GM18907 (cell line): ENCODE measurements at regions not wholly inside any gene's neighbourhood (a gene's known extent, or its start where the extent isn't known, plus 50 kb on each side); places are given as distances from the start of the nearest gene placed in this dataset.
"Not testable (repeated sequence)": the region's sequence is repeated elsewhere in the genome, so short reads cannot be mapped to it uniquely, and the experiment has no call there.

Experiments used
- ATAC-seq: cut with Tn5 transposase; IDR thresholded peaks from one replicate; pipeline ENCODE4 v1.9.1; 2021; ENCODE audit warnings: mild to moderate bottlenecking, moderate library complexity; ENCODE audit not compliant: unreplicated experiment

- ATAC-seq: no peak
These were observed 218.0 kb downstream of the C16orf95 start for GRCh38 chr16:87098976-87099720.

GRCh38 chr16:87100306-87101058, 216.7 kb downstream of the C16orf95 start:
- no peak for ATAC-seq

DNA sequence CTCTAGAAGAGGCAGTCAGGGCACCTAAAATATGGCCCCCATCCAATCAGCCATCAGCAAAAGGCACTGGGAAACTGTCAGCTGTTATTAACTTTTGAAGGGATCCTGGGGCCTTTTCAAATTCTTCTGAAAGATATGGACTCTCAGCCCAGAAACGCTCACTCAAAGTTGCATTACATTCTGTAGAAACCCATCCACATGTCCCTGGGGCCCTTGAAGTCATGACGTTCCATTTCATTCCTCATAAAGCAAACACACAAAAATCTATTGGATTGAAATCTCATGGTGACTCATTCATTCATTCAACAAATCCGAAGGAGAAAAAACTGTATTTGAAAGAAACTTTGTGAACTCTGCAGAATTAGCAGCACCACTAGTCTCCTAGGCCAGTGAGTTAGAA, 215.3 kb downstream of the C16orf95 start:
- no peak for ATAC-seq

GRCh38 chr16:87107201-87107600, 210.0 kb downstream of the C16orf95 start:
- ATAC-seq: no peak

DNA sequence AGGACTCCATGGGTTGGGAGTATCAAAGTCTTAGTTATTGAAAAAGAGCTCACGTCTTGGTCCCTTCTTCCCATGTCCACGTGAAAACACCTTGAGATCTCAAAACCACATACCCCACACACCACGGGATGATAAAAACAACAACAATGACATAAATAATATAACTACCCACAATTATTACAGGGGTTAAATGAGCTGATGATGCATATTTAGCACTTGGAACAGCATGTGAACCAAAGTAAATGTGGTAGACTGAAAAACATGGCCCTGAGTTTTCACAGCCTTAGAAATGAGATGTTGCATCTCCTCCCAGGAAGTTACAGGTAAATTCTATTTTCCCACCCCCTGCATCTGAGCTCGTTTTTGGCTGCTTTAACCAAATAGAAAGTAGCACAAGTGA, 208.9 kb downstream of the C16orf95 start:
- ATAC-seq: no peak

GRCh38 chr16:87108941-87109340, 208.3 kb downstream of the C16orf95 start:
- no peak for ATAC-seq

GRCh38 chr16:87114832-87115231, 202.4 kb downstream of the C16orf95 start:
- no peak for ATAC-seq

DNA sequence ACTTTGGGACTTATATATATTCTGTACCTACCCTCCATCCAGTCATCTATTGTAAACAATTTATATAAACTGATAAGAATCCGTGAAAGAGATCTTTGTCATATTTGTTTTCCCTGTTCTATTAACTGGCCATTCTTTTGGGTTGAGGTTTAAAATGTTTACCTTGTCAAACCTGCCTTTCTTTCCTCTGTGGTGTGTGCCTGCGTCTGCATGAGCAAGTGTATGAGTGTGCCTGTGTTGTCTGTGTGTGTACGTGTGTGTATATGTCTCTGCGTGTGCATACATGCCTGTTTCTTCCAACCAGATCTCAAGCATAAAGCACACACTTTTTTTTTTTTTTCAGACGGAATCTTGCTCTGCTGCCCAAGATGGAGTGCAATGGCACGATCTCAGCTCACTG, 201.5 kb downstream of the C16orf95 start:
- no peak for ATAC-seq

DNA sequence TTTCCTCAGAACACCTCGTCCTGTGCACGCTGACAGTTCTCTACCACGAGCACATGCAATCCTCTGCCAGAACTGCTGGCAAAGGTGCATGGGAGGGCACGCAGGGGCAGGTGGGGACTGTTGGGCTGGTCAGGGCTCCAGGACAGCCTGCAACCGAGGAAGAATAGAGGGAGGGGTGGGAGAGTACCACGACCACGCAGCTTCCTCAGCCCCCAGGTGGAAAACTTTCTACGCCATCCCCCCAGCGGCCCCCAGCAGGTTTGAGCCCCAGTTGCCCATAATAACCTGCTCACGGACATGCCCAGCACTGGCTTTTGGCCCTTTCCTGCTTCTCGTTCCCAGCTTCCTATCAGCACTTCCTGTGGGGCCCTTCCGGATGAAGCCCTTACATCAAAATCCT, 199.3 kb downstream of the C16orf95 start:
- no peak for ATAC-seq

GRCh38 chr16:87119168-87119567, 198.0 kb downstream of the C16orf95 start:
- ATAC-seq: no peak

- ATAC-seq: no peak
These were observed 197.4 kb downstream of the C16orf95 start for GRCh38 chr16:87119748-87120147.

DNA sequence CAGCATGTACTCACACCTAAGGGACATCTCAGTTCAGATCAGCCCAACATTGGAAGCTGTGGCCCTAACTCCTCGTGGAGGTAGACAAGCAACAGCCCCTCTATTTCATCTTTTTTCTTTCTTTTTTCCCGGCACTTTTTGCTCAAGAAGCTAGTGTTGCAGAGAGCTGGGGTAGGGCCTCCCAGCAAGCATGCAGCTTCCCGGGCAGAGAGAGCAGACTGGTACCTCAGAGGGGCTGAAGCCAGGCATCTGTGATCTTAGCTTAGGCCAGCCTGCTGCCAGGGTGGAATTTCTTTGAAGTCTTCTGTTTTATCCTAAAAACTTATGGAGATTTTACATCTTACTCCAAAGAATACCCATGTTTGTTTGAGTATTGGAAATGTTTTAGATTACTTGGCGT, 195.4 kb downstream of the C16orf95 start:
- no peak for ATAC-seq

DNA sequence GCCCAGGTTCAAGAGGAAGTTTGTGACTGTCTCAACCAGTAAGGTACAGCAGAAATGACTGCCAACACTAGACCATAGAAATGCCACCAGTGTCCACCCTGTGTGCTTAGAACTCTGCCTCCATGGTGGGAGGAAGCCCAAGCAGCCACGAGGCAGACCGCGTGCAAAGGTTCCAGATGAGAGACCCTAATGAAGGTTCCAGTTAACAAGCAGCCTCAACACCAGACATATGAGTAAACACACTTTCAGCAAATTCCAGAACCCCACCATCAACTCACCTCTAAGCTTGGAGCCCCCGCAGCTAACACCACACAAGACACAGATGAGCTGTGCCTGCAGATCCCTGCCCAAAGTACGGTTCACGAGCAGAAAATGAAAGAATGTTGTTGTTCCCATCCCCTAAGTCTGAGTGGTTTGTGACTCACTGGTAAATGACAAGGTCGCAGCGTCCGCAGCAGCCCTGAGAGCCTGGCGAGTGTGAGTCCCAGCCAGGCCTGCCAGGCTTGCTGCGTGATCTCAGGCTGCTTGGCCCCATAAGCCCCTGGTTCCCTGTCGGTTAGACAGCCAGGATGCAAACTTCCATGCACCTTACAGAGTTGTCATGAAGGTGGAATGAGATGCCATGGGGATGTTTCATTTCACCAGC, 193.7 kb downstream of the C16orf95 start:
- ATAC-seq: no peak

DNA sequence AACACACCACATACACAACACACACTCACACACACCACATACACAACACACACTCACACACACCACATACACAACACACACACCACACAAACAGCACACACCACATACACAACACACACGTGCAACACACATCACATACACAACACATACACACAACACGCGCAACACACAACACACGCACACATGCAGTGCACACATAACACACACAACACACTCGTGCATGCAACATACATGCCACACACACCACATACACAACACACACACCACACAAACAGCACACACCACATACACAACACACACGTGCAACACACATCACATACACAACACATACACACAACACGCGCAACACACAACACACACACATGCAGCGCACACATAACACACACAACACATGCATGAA, 192.8 kb downstream of the C16orf95 start:
- ATAC-seq: not testable (repeated sequence)

- no peak for ATAC-seq
These were observed 191.7 kb downstream of the C16orf95 start for GRCh38 chr16:87125206-87126155.

DNA sequence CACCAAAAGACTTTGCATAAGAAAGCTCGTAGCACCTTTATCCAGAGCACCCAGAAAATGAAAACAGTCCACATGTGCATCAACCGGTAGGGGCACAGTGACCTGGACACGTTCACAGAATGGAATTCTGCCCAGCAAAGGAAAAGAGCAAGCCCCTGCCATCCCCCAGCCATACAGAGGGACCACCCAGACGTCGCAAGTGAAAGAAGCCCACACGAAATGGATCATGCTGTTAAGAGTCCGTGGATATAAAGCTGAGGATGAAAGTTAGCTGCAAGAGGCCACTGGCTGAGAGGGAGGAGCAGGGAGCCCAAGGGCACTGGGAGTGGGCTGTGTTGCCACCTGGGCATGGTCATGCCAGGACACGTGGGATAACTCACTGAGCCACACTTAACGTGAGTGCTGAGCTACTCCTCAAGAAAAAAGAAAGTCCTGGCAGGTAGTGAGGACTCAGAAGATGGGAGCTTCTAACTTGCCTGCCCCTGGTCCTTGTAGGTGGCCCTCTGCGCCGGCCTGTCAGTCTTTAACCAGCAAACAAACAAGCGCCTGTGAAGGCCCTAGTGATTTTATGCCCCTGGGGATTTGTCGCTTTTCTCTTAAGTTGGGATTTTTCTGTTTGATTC, 190.7 kb downstream of the C16orf95 start:
- ATAC-seq: no peak

- no peak for ATAC-seq
These were observed 190.0 kb downstream of the C16orf95 start for GRCh38 chr16:87127061-87127765.

DNA sequence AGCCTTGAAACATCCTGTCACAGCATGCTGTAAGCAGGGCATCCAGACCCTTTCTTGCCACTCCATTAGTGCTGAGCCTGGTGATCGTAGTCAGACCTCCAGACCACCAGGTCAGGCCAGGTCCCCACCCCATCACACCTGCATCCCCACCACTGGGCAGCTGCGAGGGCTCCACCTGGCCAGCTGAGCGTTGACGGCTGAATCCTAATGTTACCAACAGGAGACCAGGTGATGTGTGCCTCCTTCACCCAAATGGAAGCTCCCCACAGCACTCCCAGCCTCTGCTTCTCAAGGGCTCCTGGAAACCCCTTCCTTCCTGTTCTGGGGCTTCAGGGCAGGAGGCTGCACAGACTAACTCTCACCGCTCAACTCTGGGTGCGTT, 189.4 kb downstream of the C16orf95 start:
- ATAC-seq: no peak

GRCh38 chr16:87129771-87130170, 187.4 kb downstream of the C16orf95 start:
- ATAC-seq: no peak
